HEK293T (cell line): ENCODE measurements at regions not wholly inside any gene's neighbourhood (a gene's known extent, or its start where the extent isn't known, plus 50 kb on each side); places are given as distances from the start of the nearest gene placed in this dataset.

Experiments
- ARNT ChIP-seq: fragments of 450-650 bp; IDR thresholded peaks from 2 replicates; pipeline ENCODE4 v1.6.1; 2017; ENCODE audit warnings: mild to moderate bottlenecking
- CTBP1 ChIP-seq: fragments of 450-650 bp; IDR thresholded peaks from 2 replicates; pipeline ENCODE4 v1.6.1; 2016; ENCODE audit warnings: borderline replicate concordance
- FOXK2 ChIP-seq: fragments of 450-650 bp; IDR thresholded peaks from 2 replicates; pipeline ENCODE4 v1.6.1; 2016; ENCODE audit warnings: mild to moderate bottlenecking
- FOXM1 ChIP-seq: fragments of 450-650 bp; IDR thresholded peaks from 2 replicates; pipeline ENCODE4 v1.6.1; 2017; ENCODE audit warnings: mild to moderate bottlenecking, borderline replicate concordance
- SUZ12 ChIP-seq: fragments of 450-650 bp; IDR thresholded peaks from 2 replicates; pipeline ENCODE4 v1.6.1; 2016; ENCODE audit warnings: mild to moderate bottlenecking
- TF ChIP-seq, protein P1 (sequence below): fragments of 450-650 bp; IDR thresholded peaks from 2 replicates; pipeline ENCODE4 v1.6.1; 2016

DNA sequence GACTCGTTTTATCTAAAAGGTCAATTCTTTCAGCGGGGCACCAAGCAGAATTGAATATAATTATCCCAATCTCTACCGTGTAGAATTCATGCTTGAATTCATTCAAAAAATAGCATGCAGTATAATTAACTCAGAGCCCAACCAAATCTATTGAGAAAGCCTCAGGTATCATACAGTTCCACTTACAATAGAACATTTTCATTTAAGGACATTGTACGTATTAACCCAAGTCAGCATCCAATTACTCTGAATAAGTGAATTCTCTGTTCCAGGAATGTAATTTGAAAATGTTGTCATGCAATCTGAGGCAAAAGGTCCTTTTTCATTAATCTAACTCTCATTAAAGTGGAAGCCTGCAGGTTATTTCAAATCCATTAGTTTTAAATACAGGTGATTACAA lies 78.5 kb downstream of the SALL1 start:
- TF ChIP-seq FOXM1 (no peak), SUZ12 (no peak), ARNT (no peak), FOXK2 (no peak), CTBP1 (no peak)
- TF ChIP-seq, protein P1, sequence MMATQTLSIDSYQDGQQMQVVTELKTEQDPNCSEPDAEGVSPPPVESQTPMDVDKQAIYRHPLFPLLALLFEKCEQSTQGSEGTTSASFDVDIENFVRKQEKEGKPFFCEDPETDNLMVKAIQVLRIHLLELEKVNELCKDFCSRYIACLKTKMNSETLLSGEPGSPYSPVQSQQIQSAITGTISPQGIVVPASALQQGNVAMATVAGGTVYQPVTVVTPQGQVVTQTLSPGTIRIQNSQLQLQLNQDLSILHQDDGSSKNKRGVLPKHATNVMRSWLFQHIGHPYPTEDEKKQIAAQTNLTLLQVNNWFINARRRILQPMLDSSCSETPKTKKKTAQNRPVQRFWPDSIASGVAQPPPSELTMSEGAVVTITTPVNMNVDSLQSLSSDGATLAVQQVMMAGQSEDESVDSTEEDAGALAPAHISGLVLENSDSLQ = no peak
